B cell (primary cell): ENCODE measurements at regions not wholly inside any gene's neighbourhood (a gene's known extent, or its start where the extent isn't known, plus 50 kb on each side); places are given as distances from the start of the nearest gene placed in this dataset.

Experiments used
- ATAC-seq: fragments of 200-7000 bp; cut with Tn5 transposase; one replicate; pipeline ENCODE4 v1.10.0; 2021; ENCODE audit warnings: low read depth, mild to moderate bottlenecking, moderate number of reproducible peaks, moderate library complexity
- CTCF ChIA-PET: fragments of 350-600 bp; sonication (Branson Sonifier 250); formaldehyde crosslinking; loops from one replicate; lab custom pipeline; 2021; ENCODE audit warnings: antibody characterized with exemption, inconsistent platforms; lab: Charles Lee
- POLR2A ChIA-PET: fragments of 350-600 bp; sonication (Branson Sonifier 250); formaldehyde crosslinking; loops from one replicate; lab custom pipeline; 2021; ENCODE audit warnings: antibody characterized with exemption; lab: Charles Lee
- DNase-seq: peaks from one replicate; pipeline ENCODE4 v3.0.0; 2013
- H2AFZ ChIP-seq: 2 replicates; pipeline ENCODE4 v1.6.1; 2012; ENCODE audit warnings: mild to moderate bottlenecking, low read depth, low read length; ENCODE audit not compliant: insufficient read depth, poor library complexity, severe bottlenecking
- H3K27ac ChIP-seq, 2 donors: 1 replicate in 1 of 2; 2 replicates in 1 of 2; pipeline ENCODE4 v1.5.1; 2012 to 2013; ENCODE audit warnings: low read length in 2 of 2, mild to moderate bottlenecking in 2 of 2, moderate library complexity in 1 of 2
- H3K27me3 ChIP-seq, 4 experiments: fragments of 200-600 bp in 1 of 4; sonication (generic) in 1 of 4; replicated peaks in 1 of 4; 1 replicate in 2 of 4; 2 replicates in 2 of 4; pipeline versions ENCODE4 v1.6.1 to v1.7.0; 2013 to 2016; ENCODE audit warnings: low read length in 3 of 4, mild to moderate bottlenecking in 2 of 4, mixed read lengths in 1 of 4, moderate library complexity in 1 of 4; ENCODE audit not compliant: insufficient read depth in 4 of 4, control insufficient read depth in 3 of 4; ENCODE audit errors: control extremely low read depth in 1 of 4
- H3K36me3 ChIP-seq, 2 experiments: replicated peaks in 1 of 2; 1 replicate in 1 of 2; 2 replicates in 1 of 2; pipeline versions ENCODE4 v1.6.1 to v1.7.1; 2013; ENCODE audit warnings: low read length in 1 of 2; ENCODE audit not compliant: insufficient read depth in 2 of 2, control insufficient read depth in 1 of 2; ENCODE audit errors: control extremely low read depth in 1 of 2, extremely low read depth in 1 of 2
- H3K4me1 ChIP-seq, 2 donors: fragments of 200-600 bp in 1 of 2; sonication (generic) in 1 of 2; 1 replicate in 1 of 2; 2 replicates in 1 of 2; pipeline versions ENCODE4 v1.5.1 to v1.6.1; 2013 to 2017; ENCODE audit warnings: low read length in 2 of 2; ENCODE audit not compliant: control insufficient read depth in 2 of 2, insufficient read depth in 2 of 2
- H3K4me2 ChIP-seq: replicated peaks from 2 replicates; pipeline ENCODE3; 2012; ENCODE audit warnings: mild to moderate bottlenecking, low read depth, low read length; ENCODE audit not compliant: poor library complexity, severe bottlenecking
- H3K4me3 ChIP-seq, 5 experiments: fragments of 200-600 bp in 1 of 5; sonication (generic) in 1 of 5; 1 replicate in 3 of 5; 2 replicates in 2 of 5; pipeline versions ENCODE4 v1.5.1 to v1.7.0; 2011 to 2016; ENCODE audit warnings: low read length in 4 of 5, mild to moderate bottlenecking in 4 of 5, low read depth in 2 of 5, control low read depth in 1 of 5, moderate library complexity in 1 of 5; ENCODE audit not compliant: insufficient read depth in 1 of 5; ENCODE audit errors: control extremely low read depth in 1 of 5, extremely low read depth in 1 of 5
- H3K79me2 ChIP-seq: fragments of 200-600 bp; sonication (generic); one replicate; pipeline ENCODE4 v1.6.0; 2016; ENCODE audit warnings: low read length; ENCODE audit not compliant: control insufficient read depth, insufficient read depth
- H3K9ac ChIP-seq: fragments of 200-600 bp; sonication (generic); 2 replicates; pipeline ENCODE4 v1.6.1; 2017; ENCODE audit warnings: mild to moderate bottlenecking, low read length, moderate library complexity
- H3K9me3 ChIP-seq, 3 donors: one replicate each; pipeline versions ENCODE4 v1.6.1 to v1.7.1; 2013; ENCODE audit warnings: low read length in 2 of 3; ENCODE audit not compliant: control insufficient read depth in 2 of 3, insufficient read depth in 1 of 3; ENCODE audit errors: control extremely low read depth in 1 of 3
- H4K20me1 ChIP-seq: 2 replicates; pipeline ENCODE4 v1.6.0; 2012; ENCODE audit warnings: mild to moderate bottlenecking, low read length; ENCODE audit not compliant: insufficient read depth, control insufficient read depth, poor library complexity, severe bottlenecking
- H3K27ac Mint-ChIP-seq: one replicate; pipeline ENCODE4 v1.8.0; 2021; ENCODE audit warnings: mixed read lengths
- H3K27me3 Mint-ChIP-seq: one replicate; pipeline ENCODE4 v1.8.0; 2021; ENCODE audit warnings: mixed read lengths
- H3K4me1 Mint-ChIP-seq: one replicate; pipeline ENCODE4 v1.8.0; 2021; ENCODE audit warnings: mixed read lengths
- H3K4me3 Mint-ChIP-seq: one replicate; pipeline ENCODE4 v1.8.0; 2021; ENCODE audit warnings: mixed read lengths
- H3K9me3 Mint-ChIP-seq: one replicate; pipeline ENCODE4 v1.8.0; 2022; ENCODE audit warnings: mixed read lengths; ENCODE audit not compliant: insufficient read depth
- CTCF ChIP-seq: fragments of 200-600 bp; IDR thresholded peaks from one replicate; pipeline ENCODE4 v1.8.0; 2022; ENCODE audit warnings: antibody characterized with exemption, mild to moderate bottlenecking
- EZH2 ChIP-seq: IDR thresholded peaks from 2 replicates; pipeline ENCODE4 v1.6.1; 2012; ENCODE audit warnings: borderline replicate concordance, low read depth, mild to moderate bottlenecking, moderate library complexity, low read length; ENCODE audit not compliant: insufficient read depth, poor library complexity, severe bottlenecking
- whole genome bisulfite sequencing: methylation state at CpG from one replicate; pipeline ENCODE4 v1.1.5; 2013; ENCODE audit warnings: missing lambda C conversion rate; ENCODE audit not compliant: insufficient coverage; 5-methylcytosine and 5-hydroxymethylcytosine counted together
- intact Hi-C: fragments of 100-400 bp; cut with micrococcal nuclease; formaldehyde crosslinking; loops from one replicate; pipeline ENCODE4 v1.10.0; 2022

DNA sequence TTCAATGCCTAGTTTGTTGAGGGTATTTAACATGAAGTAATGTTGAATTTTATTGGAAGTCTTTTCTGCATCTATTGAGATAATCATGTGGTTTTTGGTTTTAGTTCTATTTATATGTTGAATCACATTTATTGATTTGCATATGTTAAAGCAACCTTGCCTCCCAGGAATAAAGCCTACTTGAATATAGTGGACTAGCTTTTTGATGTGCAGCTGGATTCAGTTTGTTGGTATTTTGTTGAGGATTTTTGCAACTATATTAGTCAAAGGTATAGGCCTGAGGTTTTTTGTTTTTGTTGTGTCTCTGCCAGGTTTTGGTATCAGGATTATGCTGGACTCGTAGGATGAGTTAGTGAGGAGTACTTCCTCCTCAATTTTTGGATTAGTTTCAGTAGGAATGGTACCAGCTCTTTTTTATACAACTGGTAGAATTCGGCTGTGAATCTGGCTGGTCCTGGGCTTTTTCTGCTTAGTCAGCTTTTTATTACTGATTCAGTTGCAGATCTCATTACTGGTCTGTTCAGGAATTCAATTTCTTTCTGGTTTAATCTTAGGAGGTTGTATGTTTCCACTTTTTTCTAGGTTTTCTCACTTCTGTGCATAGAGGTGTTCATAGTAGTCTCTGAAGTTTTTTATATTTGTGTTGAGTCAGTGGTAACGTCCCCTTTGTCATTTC, 209.8 kb upstream of the RBMS3 start:
- H3K4me3 ChIP-seq, result no peak overlapping the region
- H4K20me1 ChIP-seq, result no peaks in the 10 kb centered on the region
- Mint-ChIP-seq H3K27ac (no peak overlapping the region), H3K9me3 (peaks cover 8% of the 10 kb centered on the region), H3K4me1 (no peaks in the 10 kb centered on the region), H3K27me3 (no peaks in the 10 kb centered on the region), H3K4me3 (no peak overlapping the region)
- no peak overlapping the region for H3K9ac ChIP-seq
- WGBS, result 100% methylated on average over 1 of the region's 3 CpGs
- ATAC-seq, result no peak
- TF ChIP-seq EZH2 (no peak), CTCF (no peak)
- peaks cover 0 to 1% (median 0%) of the 10 kb centered on the region in 3 donors for H3K9me3 ChIP-seq
- H3K27ac ChIP-seq, result no peak overlapping the region
- H3K79me2 ChIP-seq, result no peaks in the 10 kb centered on the region
- no peaks in the 10 kb centered on the region for H3K27me3 ChIP-seq
- CTCF ChIA-PET, result no interaction called here
- H3K36me3 ChIP-seq, result no peaks in the 10 kb centered on the region
- POLR2A ChIA-PET, result no interaction called here
- H3K4me1 ChIP-seq, result no peaks in the 10 kb centered on the region
- DNase-seq, result no peak
- intact Hi-C loops, result no loop called here
- H3K4me2 ChIP-seq, result no peak overlapping the region
- no peak overlapping the region for H2AFZ ChIP-seq

GRCh38 chr3:29072611-29073010, 208.3 kb upstream of the RBMS3 start:
- no peak for ATAC-seq
- Histone ChIP-seq H3K4me3 (no peak overlapping the region), H3K9me3 (peaks cover 0 to 1% (median 0%) of the 10 kb centered on the region in 3 donors), H3K36me3 (no peaks in the 10 kb centered on the region), H3K27ac (no peak overlapping the region), H3K79me2 (no peaks in the 10 kb centered on the region), H2AFZ (no peak overlapping the region), H4K20me1 (no peaks in the 10 kb centered on the region), H3K4me2 (no peak overlapping the region), H3K27me3 (no peaks in the 10 kb centered on the region), H3K4me1 (no peaks in the 10 kb centered on the region), H3K9ac (no peak overlapping the region)
- WGBS, result no CpG with 5 or more reads among the region's 1 CpG
- H3K4me1 Mint-ChIP-seq, result no peaks in the 10 kb centered on the region
- POLR2A ChIA-PET, result no interaction called here
- TF ChIP-seq EZH2 (no peak), CTCF (no peak)
- peaks cover 3% of the 10 kb centered on the region for H3K9me3 Mint-ChIP-seq
- no peaks in the 10 kb centered on the region for H3K27me3 Mint-ChIP-seq
- no peak overlapping the region for H3K27ac Mint-ChIP-seq
- intact Hi-C loops, result no loop called here
- H3K4me3 Mint-ChIP-seq, result no peak overlapping the region
- CTCF ChIA-PET, result no interaction called here
- DNase-seq, result no peak
